ENCODE measurements at regions not wholly inside any gene's neighbourhood (a gene's known extent, or its start where the extent isn't known, plus 50 kb on each side); places are given as distances from the start of the nearest gene placed in this dataset.

- TF ChIP-seq RAD21 (IDR thresholded peaks at IDR 0.05; ENCODE audit: low read length): no peak
- no peak for TF ChIP-seq CTCF (IDR thresholded peaks at IDR 0.05)
- no peak for TF ChIP-seq POLR2AphosphoS5 (IDR thresholded peaks at IDR 0.05; ENCODE audit: low read depth, low read length)
These were observed 144.7 kb upstream of the SLC22A23 start for GRCh38 chr6:3601570-3601969.

Measured in SK-N-SH (cell line).